Nephron progenitor cell (in vitro differentiated cells): ENCODE measurements at regions not wholly inside any gene's neighbourhood (a gene's known extent, or its start where the extent isn't known, plus 50 kb on each side); places are given as distances from the start of the nearest gene placed in this dataset.

Experiments used
- DNase-seq: peaks from one replicate; pipeline ENCODE4 v3.0.0; 2021
- H3K27ac Mint-ChIP-seq: 2 replicates; pipeline ENCODE4 v1.8.0; 2021; ENCODE audit warnings: mild to moderate bottlenecking, moderate library complexity, mixed read lengths
- H3K27me3 Mint-ChIP-seq: 2 replicates; pipeline ENCODE4 v1.8.0; 2021; ENCODE audit warnings: mild to moderate bottlenecking, low read depth, mixed read lengths; ENCODE audit not compliant: poor library complexity
- H3K36me3 Mint-ChIP-seq: 2 replicates; pipeline ENCODE4 v1.8.0; 2021; ENCODE audit warnings: low read depth, mixed read lengths
- H3K4me1 Mint-ChIP-seq: 2 replicates; pipeline ENCODE4 v1.8.0; 2021; ENCODE audit warnings: mixed read lengths
- H3K4me3 Mint-ChIP-seq: 2 replicates; pipeline ENCODE4 v1.8.0; 2021; ENCODE audit warnings: mild to moderate bottlenecking, moderate library complexity, mixed read lengths
- H3K9me3 Mint-ChIP-seq: 2 replicates; pipeline ENCODE4 v1.8.0; 2021; ENCODE audit warnings: mild to moderate bottlenecking, moderate library complexity, mixed read lengths
- CTCF ChIP-seq: fragments of 200-600 bp; sonication (generic); IDR thresholded peaks from 2 replicates; pipeline ENCODE4 v1.5.0; 2021; ENCODE audit warnings: antibody characterized with exemption

- Mint-ChIP-seq H3K9me3 (peaks cover 8% of the 10 kb centered on the region), H3K27me3 (no peaks in the 10 kb centered on the region)
Observed at GRCh38 chr4:144304025-144304424, 163.5 kb upstream of the GYPA start.

GRCh38 chr4:144310535-144310934 lies 170.0 kb upstream of the GYPA start:
- H3K27ac Mint-ChIP-seq = peak overlapping the region; percentile 9
- H3K9me3 Mint-ChIP-seq = peaks cover 55% of the 10 kb centered on the region
- H3K4me3 Mint-ChIP-seq = no peak overlapping the region
- no peak for TF ChIP-seq CTCF
- no peak for DNase-seq
- no peaks in the 10 kb centered on the region for H3K27me3 Mint-ChIP-seq
- peaks cover 6% of the 10 kb centered on the region for H3K36me3 Mint-ChIP-seq
- H3K4me1 Mint-ChIP-seq = no peaks in the 10 kb centered on the region

More at GRCh38 chr4:144304025-144304424, 163.5 kb upstream of the GYPA start:
- Mint-ChIP-seq H3K4me1 (peaks cover 19% of the 10 kb centered on the region), H3K27ac (no peak overlapping the region), H3K4me3 (no peak overlapping the region), H3K36me3 (no peaks in the 10 kb centered on the region)
- DNase-seq = no peak
- TF ChIP-seq CTCF = no peak

GRCh38 chr4:144313370-144313769 lies 172.9 kb upstream of the GYPA start:
- H3K36me3 Mint-ChIP-seq = peaks cover 11% of the 10 kb centered on the region
- no peaks in the 10 kb centered on the region for H3K27me3 Mint-ChIP-seq
- no peaks in the 10 kb centered on the region for H3K4me1 Mint-ChIP-seq
- H3K4me3 Mint-ChIP-seq = no peak overlapping the region
- TF ChIP-seq CTCF = no peak
- H3K9me3 Mint-ChIP-seq = peaks cover 57% of the 10 kb centered on the region
- H3K27ac Mint-ChIP-seq = no peak overlapping the region
- no peak for DNase-seq

GRCh38 chr4:144316869-144317268 lies 176.4 kb upstream of the GYPA start:
- Mint-ChIP-seq H3K36me3 (peaks cover 11% of the 10 kb centered on the region), H3K27ac (no peak overlapping the region), H3K4me1 (no peaks in the 10 kb centered on the region), H3K9me3 (peaks cover 40% of the 10 kb centered on the region), H3K27me3 (peaks cover 3% of the 10 kb centered on the region), H3K4me3 (no peak overlapping the region)
- DNase-seq = no peak
- no peak for TF ChIP-seq CTCF

DNA sequence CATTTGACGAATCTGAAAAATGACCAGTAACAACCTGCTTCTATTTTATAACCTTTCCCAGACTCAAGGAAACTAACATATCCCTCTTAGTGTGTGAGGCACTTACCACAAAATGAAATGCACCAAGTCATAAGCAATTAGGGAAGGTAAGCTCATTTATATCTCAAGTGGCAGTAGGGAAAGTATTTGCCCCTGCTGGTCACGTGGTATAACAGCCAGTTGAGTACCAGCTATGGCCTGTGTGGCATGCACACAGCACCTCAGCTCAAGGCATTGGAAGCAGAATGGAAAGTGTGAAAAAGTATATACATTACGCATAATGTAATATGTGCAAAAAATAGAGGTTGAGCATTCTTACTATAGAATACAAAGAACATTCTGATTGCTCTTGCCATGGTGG lies 178.3 kb upstream of the GYPA start:
- no peak for DNase-seq

More for the DNA sequence above, 178.3 kb upstream of the GYPA start:
- no peak overlapping the region for H3K27ac Mint-ChIP-seq
- peaks cover 11% of the 10 kb centered on the region for H3K36me3 Mint-ChIP-seq
- peaks cover 3% of the 10 kb centered on the region for H3K27me3 Mint-ChIP-seq
- no peak overlapping the region for H3K4me3 Mint-ChIP-seq
- no peak for TF ChIP-seq CTCF
- no peaks in the 10 kb centered on the region for H3K4me1 Mint-ChIP-seq
- peaks cover 23% of the 10 kb centered on the region for H3K9me3 Mint-ChIP-seq
